K562 (cell line): ENCODE measurements at regions not wholly inside any gene's neighbourhood (a gene's known extent, or its start where the extent isn't known, plus 50 kb on each side); places are given as distances from the start of the nearest gene placed in this dataset.

ENCODE experiments used
- ATAC-seq: fragments of 200-7000 bp; cut with Tn5 transposase; 3 replicates; pipeline ENCODE4 v1.9.1; 2020; ENCODE audit warnings: moderate library complexity
- BruUV-seq: library from RNA; stranded (reverse); fragments of 400-500 nt; replicated peaks from 2 replicates; lab custom pipeline; 2021; lab: Mats Ljungman, UMichigan
- CTCF ChIA-PET: fragments of 300-600 bp; formaldehyde crosslinking; extraction: SDS; loops from one replicate; lab custom pipeline; 2021; ENCODE audit warnings: low intra/inter-chr PET ratio; lab: Yijun Ruan, JAX
- POLR2A ChIA-PET: fragments of 300-600, 350-650 bp; sonication (Branson Sonifier 250); formaldehyde crosslinking; extraction: SDS; loops from one replicate; lab custom pipeline; 2021; ENCODE audit warnings: antibody characterized with exemption, inconsistent platforms; lab: Yijun Ruan, JAX
- DNase-seq, 4 experiments: peaks; one replicate each; pipeline versions ENCODE4 v3.0.0 to v3.0.0-alpha.2; 2011 to 2018; ENCODE audit warnings: low spot score in 3 of 4, mixed read lengths in 3 of 4; ENCODE audit errors: extremely low read depth in 1 of 4
- FAIRE-seq: peaks from 2 replicates; lab custom pipeline; 2011; peaks lifted over from hg19 to GRCh38; lab: Jason Lieb, UNC
- H2AFZ ChIP-seq: 2 replicates; pipeline ENCODE4 v1.6.0; 2011; ENCODE audit warnings: low read depth, low read length, control low read depth, inconsistent platforms
- H3K27ac ChIP-seq: fragments of 200-600 bp; 3 replicates; pipeline ENCODE4 v1.8.0; 2011; ENCODE audit warnings: low read depth, mild to moderate bottlenecking, control low read depth, inconsistent platforms, low read length, moderate library complexity, mixed read lengths; ENCODE audit errors: extremely low read depth
- H3K27me3 ChIP-seq, 2 experiments: fragments of 300-600 bp in 1 of 2; 2 replicates in 1 of 2; 3 replicates in 1 of 2; pipeline versions ENCODE4 v1.6.0 to v1.8.0; 2011; ENCODE audit warnings: inconsistent platforms in 2 of 2, low read length in 2 of 2, mild to moderate bottlenecking in 1 of 2, mixed read lengths in 1 of 2, moderate library complexity in 1 of 2; ENCODE audit not compliant: control insufficient read depth in 2 of 2, insufficient read depth in 2 of 2
- H3K36me3 ChIP-seq: fragments of 300-600 bp; 3 replicates; pipeline ENCODE4 v1.8.0; 2011; ENCODE audit warnings: mild to moderate bottlenecking, low read length, inconsistent platforms; ENCODE audit not compliant: control insufficient read depth, insufficient read depth
- H3K4me1 ChIP-seq, 2 experiments: fragments of 200-600 bp in 1 of 2; replicated peaks in 1 of 2; 2 replicates in 1 of 2; 3 replicates in 1 of 2; pipeline versions ENCODE4 v1.5.1 to v1.8.0; 2011; ENCODE audit warnings: inconsistent platforms in 2 of 2, low read length in 2 of 2, mild to moderate bottlenecking in 1 of 2, mixed read lengths in 1 of 2, moderate library complexity in 1 of 2; ENCODE audit not compliant: control insufficient read depth in 2 of 2, insufficient read depth in 2 of 2
- H3K4me2 ChIP-seq: 2 replicates; pipeline ENCODE4 v1.6.1; 2011; ENCODE audit warnings: low read length, control low read depth, inconsistent platforms, mixed read lengths; ENCODE audit not compliant: insufficient read depth
- H3K4me3 ChIP-seq: fragments of 200-600 bp; sonication (generic), shearing (Covaris generic); 2 replicates; pipeline ENCODE4 v1.5.1; 2016; ENCODE audit warnings: control low read depth, inconsistent platforms
- H3K79me2 ChIP-seq: fragments of 200-600 bp; 3 replicates; pipeline ENCODE4 v1.8.0; 2011; ENCODE audit warnings: low read length, inconsistent platforms; ENCODE audit not compliant: control insufficient read depth, insufficient read depth
- H3K9ac ChIP-seq, 2 experiments: 2 replicates each; pipeline versions ENCODE4 v1.6.0 to v1.6.1; 2011; ENCODE audit warnings: low read depth in 2 of 2, low read length in 2 of 2, control low read depth in 1 of 2, inconsistent platforms in 1 of 2, mild to moderate bottlenecking in 1 of 2, mixed read lengths in 1 of 2; ENCODE audit not compliant: insufficient read depth in 1 of 2
- H3K9me1 ChIP-seq: one replicate; pipeline ENCODE4 v1.6.0; 2011; ENCODE audit warnings: inconsistent platforms, mild to moderate bottlenecking, low read length, moderate library complexity; ENCODE audit not compliant: control insufficient read depth, insufficient read depth
- H3K9me3 ChIP-seq: replicated peaks from 2 replicates; pipeline ENCODE4 v1.5.1; 2011; ENCODE audit warnings: low read depth, low read length, inconsistent platforms; ENCODE audit not compliant: control insufficient read depth, insufficient read depth
- H4K20me1 ChIP-seq: replicated peaks from 2 replicates; pipeline ENCODE4 v1.6.1; 2011; ENCODE audit warnings: low read length, inconsistent platforms, mixed read lengths; ENCODE audit not compliant: control insufficient read depth, insufficient read depth
- CXXC5 ChIP-seq: fragments of 250-450 bp; sonication (Bioruptor Pico); IDR thresholded peaks from 2 replicates; pipeline ENCODE4 v1.8.0; 2022; ENCODE audit warnings: inconsistent platforms, mild to moderate bottlenecking, moderate library complexity
- HMGN3 ChIP-seq: IDR thresholded peaks from 2 replicates; pipeline ENCODE4 v1.6.1; 2011; ENCODE audit warnings: borderline replicate concordance, low read depth, mild to moderate bottlenecking, mixed read lengths, low read length; ENCODE audit not compliant: insufficient read length; ENCODE audit errors: extremely low read depth
- KDM1A ChIP-seq, 2 experiments: fragments of 450-650 bp; IDR thresholded peaks; 2 replicates each; pipeline ENCODE4 v1.6.1; 2016; ENCODE audit warnings: mild to moderate bottlenecking in 2 of 2
- PCBP1 ChIP-seq: fragments of 200-400 bp; formaldehyde crosslinking; IDR thresholded peaks from 2 replicates; pipeline ENCODE4 v1.6.1; 2018; ENCODE audit warnings: mild to moderate bottlenecking, low read depth, low read length; ENCODE audit not compliant: poor library complexity, severe bottlenecking
- WGBS: fragments of 100-300 bp; shearing (Covaris generic); methylation state at CpG from one replicate; pipeline ENCODE4 v1.1.6; 2016; ENCODE audit warnings: low coverage, mixed read lengths; ENCODE audit not compliant: insufficient coverage; ENCODE audit errors: missing lambda C conversion rate; 5-methylcytosine and 5-hydroxymethylcytosine counted together
- in situ Hi-C: fragments of 300-500 bp; cut with MboI; formaldehyde crosslinking; loops from 4 replicates; pipeline ENCODE4 v1.15.0; 2018; ENCODE audit warnings: inconsistent platforms, mixed read lengths
- intact Hi-C: fragments of 100-400 bp; cut with micrococcal nuclease; formaldehyde crosslinking; loops from 2 replicates; pipeline ENCODE4 v1.14.2; 2022
- TF ChIP-seq, protein P1 (sequence below): fragments of 450-650 bp; IDR thresholded peaks from 2 replicates; pipeline ENCODE4 v1.6.1; 2016; ENCODE audit warnings: borderline replicate concordance

DNA sequence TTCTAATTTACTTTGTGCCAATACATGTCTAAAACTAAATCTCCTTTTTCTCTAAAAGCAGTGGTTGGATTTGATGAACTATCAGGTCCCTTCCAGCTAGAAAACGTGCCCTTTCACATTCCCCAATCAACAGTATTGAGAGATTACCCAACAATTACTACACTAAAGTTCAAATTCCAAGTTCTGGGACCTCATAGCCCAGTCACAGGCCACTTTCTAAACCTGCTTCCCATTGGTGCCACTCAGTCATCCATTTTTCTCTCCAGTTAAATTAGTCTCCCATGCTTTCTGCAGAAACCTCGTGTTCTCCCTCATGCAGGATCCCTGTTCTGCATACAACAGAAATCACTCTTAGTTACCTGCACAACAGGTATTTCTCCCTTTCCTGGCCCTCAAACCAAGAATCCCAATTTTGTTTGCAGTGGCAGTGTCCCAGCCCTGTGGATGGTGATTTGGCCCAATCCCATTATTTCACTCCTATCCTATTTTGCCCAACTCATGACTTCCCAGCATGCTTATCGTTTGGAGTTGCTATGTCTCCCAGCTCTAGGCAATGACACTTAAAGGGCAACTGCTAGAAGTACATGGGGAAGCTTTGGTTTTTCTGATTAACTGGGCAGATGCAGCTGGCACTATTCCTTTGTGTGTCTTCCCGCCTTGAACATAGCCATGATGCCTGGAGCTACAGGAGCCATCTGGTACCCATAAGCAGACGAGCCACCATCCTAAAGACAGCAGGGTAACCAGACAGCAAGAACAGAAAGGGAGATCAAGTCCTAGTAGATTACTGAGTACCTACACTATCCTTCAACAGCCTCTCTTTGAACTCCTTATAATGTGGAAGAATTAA is 224.2 kb downstream of the MINAR1 start:
- H3K27me3 ChIP-seq: no peaks in the 10 kb centered on the region
- intact Hi-C loops: no loop called here

More for the DNA sequence above, 224.2 kb downstream of the MINAR1 start:
- Histone ChIP-seq H2AFZ (no peak overlapping the region), H3K79me2 (no peaks in the 10 kb centered on the region), H3K9me1 (no peaks in the 10 kb centered on the region), H3K9ac (no peak overlapping the region), H3K36me3 (no peaks in the 10 kb centered on the region), H3K4me1 (no peaks in the 10 kb centered on the region), H3K4me2 (no peak overlapping the region), H3K9me3 (no peaks in the 10 kb centered on the region), H3K27ac (no peak overlapping the region), H3K4me3 (no peak overlapping the region), H4K20me1 (no peaks in the 10 kb centered on the region; the same call in 1 of the 2 replicates)
- TF ChIP-seq CXXC5 (CRISPR knock-in tag): no peak
- no peak for TF ChIP-seq KDM1A (IDR thresholded peaks at IDR 0.05)
- TF ChIP-seq, protein P1, sequence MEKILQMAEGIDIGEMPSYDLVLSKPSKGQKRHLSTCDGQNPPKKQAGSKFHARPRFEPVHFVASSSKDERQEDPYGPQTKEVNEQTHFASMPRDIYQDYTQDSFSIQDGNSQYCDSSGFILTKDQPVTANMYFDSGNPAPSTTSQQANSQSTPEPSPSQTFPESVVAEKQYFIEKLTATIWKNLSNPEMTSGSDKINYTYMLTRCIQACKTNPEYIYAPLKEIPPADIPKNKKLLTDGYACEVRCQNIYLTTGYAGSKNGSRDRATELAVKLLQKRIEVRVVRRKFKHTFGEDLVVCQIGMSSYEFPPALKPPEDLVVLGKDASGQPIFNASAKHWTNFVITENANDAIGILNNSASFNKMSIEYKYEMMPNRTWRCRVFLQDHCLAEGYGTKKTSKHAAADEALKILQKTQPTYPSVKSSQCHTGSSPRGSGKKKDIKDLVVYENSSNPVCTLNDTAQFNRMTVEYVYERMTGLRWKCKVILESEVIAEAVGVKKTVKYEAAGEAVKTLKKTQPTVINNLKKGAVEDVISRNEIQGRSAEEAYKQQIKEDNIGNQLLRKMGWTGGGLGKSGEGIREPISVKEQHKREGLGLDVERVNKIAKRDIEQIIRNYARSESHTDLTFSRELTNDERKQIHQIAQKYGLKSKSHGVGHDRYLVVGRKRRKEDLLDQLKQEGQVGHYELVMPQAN: no peak
- TF ChIP-seq PCBP1: no peak
- TF ChIP-seq HMGN3: no peak
- no peak for ATAC-seq
- WGBS: 0% methylated on average over 5 of the region's 5 CpGs
- no peak for DNase-seq
- in situ Hi-C loops: no loop called here
- FAIRE-seq: no peak
- no TSS peak for BruUV-seq
- CTCF ChIA-PET: no interaction called here
- POLR2A ChIA-PET: interaction anchor here (1.0 kb wide), 1 partner anchor 122 kb away, joined by 3 read pairs; no protein-coding TSS in a partner anchor
